ENCODE measurements at regions not wholly inside any gene's neighbourhood (a gene's known extent, or its start where the extent isn't known, plus 50 kb on each side); places are given as distances from the start of the nearest gene placed in this dataset.

- H3K27ac ChIP-seq (ENCODE audit: low read length), result no peak overlapping the region
- WGBS (ENCODE audit: insufficient coverage, insufficient read length), result no CpG with 5 or more reads among the region's 3 CpGs
- no peaks in the 10 kb centered on the region for H3K4me1 ChIP-seq (ENCODE audit: control insufficient read depth, insufficient read depth, low read length)
- no peak for DNase-seq (ENCODE audit: low read depth, low spot score)
- no peaks in the 10 kb centered on the region for H3K36me3 ChIP-seq (ENCODE audit: control insufficient read depth, insufficient read depth, low read length)
- H3K4me3 ChIP-seq (ENCODE audit: low read length), result no peak overlapping the region
- no peaks in the 10 kb centered on the region for H3K9me3 ChIP-seq (ENCODE audit: control insufficient read depth, insufficient read depth, low read length)
- H3K27me3 ChIP-seq (ENCODE audit: control insufficient read depth, insufficient read depth, low read length), result no peaks in the 10 kb centered on the region
Observed at GRCh38 chr12:95411466-95411865, 62.5 kb upstream of the METAP2 start.

- WGBS (ENCODE audit: insufficient coverage, insufficient read length), result no CpG with 5 or more reads among the region's 4 CpGs
- H3K27ac ChIP-seq (ENCODE audit: low read length), result no peak overlapping the region
Observed at GRCh38 chr12:95412482-95413311, 61.3 kb upstream of the METAP2 start.

DNA sequence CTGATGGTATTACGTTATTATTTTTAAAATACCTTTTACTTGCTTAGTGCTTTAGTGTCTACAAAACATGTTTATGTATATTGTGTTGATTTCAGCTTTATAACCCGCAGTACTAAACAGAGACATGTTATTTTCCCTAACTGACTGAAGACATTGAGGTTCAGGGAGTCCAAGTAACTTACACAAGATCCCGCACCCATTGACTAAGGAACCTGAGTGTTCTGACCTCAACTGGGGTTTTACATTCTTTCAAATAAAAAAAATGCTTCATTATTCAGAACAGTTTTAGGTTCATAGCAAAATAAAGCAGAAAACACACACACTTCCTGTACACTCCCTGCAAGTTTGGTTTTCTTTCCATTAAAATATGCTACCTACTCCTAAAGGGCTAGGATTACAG lies 60.4 kb upstream of the METAP2 start:
- H3K27ac ChIP-seq (ENCODE audit: low read length), result no peak overlapping the region
- no peaks in the 10 kb centered on the region for H3K4me1 ChIP-seq (ENCODE audit: control insufficient read depth, insufficient read depth, low read length)
- no peaks in the 10 kb centered on the region for H3K27me3 ChIP-seq (ENCODE audit: control insufficient read depth, insufficient read depth, low read length)
- no peaks in the 10 kb centered on the region for H3K36me3 ChIP-seq (ENCODE audit: control insufficient read depth, insufficient read depth, low read length)
- no CpG with 5 or more reads among the region's 3 CpGs for WGBS (ENCODE audit: insufficient coverage, insufficient read length)
- H3K4me3 ChIP-seq (ENCODE audit: low read length), result no peak overlapping the region
- DNase-seq (ENCODE audit: low read depth, low spot score), result no peak
- no peaks in the 10 kb centered on the region for H3K9me3 ChIP-seq (ENCODE audit: control insufficient read depth, insufficient read depth, low read length)

More at GRCh38 chr12:95412482-95413311, 61.3 kb upstream of the METAP2 start:
- no peak overlapping the region for H3K4me3 ChIP-seq (ENCODE audit: low read length)
- no peaks in the 10 kb centered on the region for H3K27me3 ChIP-seq (ENCODE audit: control insufficient read depth, insufficient read depth, low read length)
- H3K9me3 ChIP-seq (ENCODE audit: control insufficient read depth, insufficient read depth, low read length), result no peaks in the 10 kb centered on the region
- no peaks in the 10 kb centered on the region for H3K4me1 ChIP-seq (ENCODE audit: control insufficient read depth, insufficient read depth, low read length)
- H3K36me3 ChIP-seq (ENCODE audit: control insufficient read depth, insufficient read depth, low read length), result no peaks in the 10 kb centered on the region
- DNase-seq (ENCODE audit: low read depth, low spot score), result no peak

- no peak overlapping the region for H3K27ac ChIP-seq (ENCODE audit: low read length)
- WGBS (ENCODE audit: insufficient coverage, insufficient read length), result no CpG with 5 or more reads among the region's 1 CpG
- no peaks in the 10 kb centered on the region for H3K36me3 ChIP-seq (ENCODE audit: control insufficient read depth, insufficient read depth, low read length)
- no peaks in the 10 kb centered on the region for H3K27me3 ChIP-seq (ENCODE audit: control insufficient read depth, insufficient read depth, low read length)
- no peaks in the 10 kb centered on the region for H3K9me3 ChIP-seq (ENCODE audit: control insufficient read depth, insufficient read depth, low read length)
- H3K4me3 ChIP-seq (ENCODE audit: low read length), result no peak overlapping the region
- no peak for DNase-seq (ENCODE audit: low read depth, low spot score)
- H3K4me1 ChIP-seq (ENCODE audit: control insufficient read depth, insufficient read depth, low read length), result no peaks in the 10 kb centered on the region
Observed at GRCh38 chr12:95415451-95415850, 58.5 kb upstream of the METAP2 start.

GRCh38 chr12:95416111-95416636 lies 57.8 kb upstream of the METAP2 start:
- no peaks in the 10 kb centered on the region for H3K27me3 ChIP-seq (ENCODE audit: control insufficient read depth, insufficient read depth, low read length)
- no peaks in the 10 kb centered on the region for H3K9me3 ChIP-seq (ENCODE audit: control insufficient read depth, insufficient read depth, low read length)
- H3K4me3 ChIP-seq (ENCODE audit: low read length), result no peak overlapping the region
- no peak for DNase-seq (ENCODE audit: low read depth, low spot score)
- H3K36me3 ChIP-seq (ENCODE audit: control insufficient read depth, insufficient read depth, low read length), result no peaks in the 10 kb centered on the region
- H3K27ac ChIP-seq (ENCODE audit: low read length), result no peak overlapping the region
- H3K4me1 ChIP-seq (ENCODE audit: control insufficient read depth, insufficient read depth, low read length), result no peaks in the 10 kb centered on the region
- no CpG with 5 or more reads among the region's 5 CpGs for WGBS (ENCODE audit: insufficient coverage, insufficient read length)

- Histone ChIP-seq H3K9me3 (ENCODE audit: control insufficient read depth, insufficient read depth, low read length) (no peaks in the 10 kb centered on the region), H3K36me3 (ENCODE audit: control insufficient read depth, insufficient read depth, low read length) (no peaks in the 10 kb centered on the region), H3K27me3 (ENCODE audit: control insufficient read depth, insufficient read depth, low read length) (no peaks in the 10 kb centered on the region), H3K4me1 (ENCODE audit: control insufficient read depth, insufficient read depth, low read length) (no peaks in the 10 kb centered on the region), H3K27ac (ENCODE audit: low read length) (no peak overlapping the region), H3K4me3 (ENCODE audit: low read length) (no peak overlapping the region)
- no peak for DNase-seq (ENCODE audit: low read depth, low spot score)
- WGBS (ENCODE audit: insufficient coverage, insufficient read length), result 100% methylated on average over 1 of the region's 2 CpGs
Observed at GRCh38 chr12:95417372-95417771, 56.6 kb upstream of the METAP2 start.

DNA sequence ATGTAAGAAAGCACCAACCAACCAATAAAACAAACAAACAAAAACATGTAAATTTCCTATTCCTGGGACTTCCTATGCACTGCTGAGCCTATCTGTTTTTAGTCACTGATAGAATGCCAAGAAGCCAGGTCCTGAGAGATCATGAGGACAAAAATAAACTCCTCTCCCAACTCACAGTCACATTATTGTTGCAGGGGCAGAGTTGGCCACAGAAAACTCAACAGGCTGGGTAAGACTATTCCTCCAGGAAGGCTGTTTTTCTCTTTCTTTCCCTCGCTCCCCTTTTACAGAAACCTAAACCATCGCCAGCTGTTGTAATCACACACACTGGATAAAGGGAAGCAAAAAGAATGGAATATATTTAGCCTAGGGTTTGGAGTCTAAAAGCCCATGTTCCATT lies 55.8 kb upstream of the METAP2 start:
- Histone ChIP-seq H3K27me3 (ENCODE audit: control insufficient read depth, insufficient read depth, low read length) (no peaks in the 10 kb centered on the region), H3K27ac (ENCODE audit: low read length) (no peak overlapping the region), H3K36me3 (ENCODE audit: control insufficient read depth, insufficient read depth, low read length) (no peaks in the 10 kb centered on the region)

More for the DNA sequence above, 55.8 kb upstream of the METAP2 start:
- H3K9me3 ChIP-seq (ENCODE audit: control insufficient read depth, insufficient read depth, low read length), result no peaks in the 10 kb centered on the region
- no peak for DNase-seq (ENCODE audit: low read depth, low spot score)
- no CpG with 5 or more reads among the region's 2 CpGs for WGBS (ENCODE audit: insufficient coverage, insufficient read length)
- H3K4me3 ChIP-seq (ENCODE audit: low read length), result no peak overlapping the region
- no peaks in the 10 kb centered on the region for H3K4me1 ChIP-seq (ENCODE audit: control insufficient read depth, insufficient read depth, low read length)
